K562 (cell line): ENCODE measurements at regions not wholly inside any gene's neighbourhood (a gene's known extent, or its start where the extent isn't known, plus 50 kb on each side); places are given as distances from the start of the nearest gene placed in this dataset.

Source experiments
- ATAC-seq: fragments of 200-7000 bp; cut with Tn5 transposase; 3 replicates; pipeline ENCODE4 v1.9.1; 2020; ENCODE audit warnings: moderate library complexity
- BruUV-seq: library from RNA; stranded (reverse); fragments of 400-500 nt; replicated peaks from 2 replicates; lab custom pipeline; 2021; lab: Mats Ljungman, UMichigan
- CTCF ChIA-PET: fragments of 300-600 bp; formaldehyde crosslinking; extraction: SDS; loops from one replicate; lab custom pipeline; 2021; ENCODE audit warnings: low intra/inter-chr PET ratio; lab: Yijun Ruan, JAX
- POLR2A ChIA-PET: fragments of 300-600, 350-650 bp; sonication (Branson Sonifier 250); formaldehyde crosslinking; extraction: SDS; loops from one replicate; lab custom pipeline; 2021; ENCODE audit warnings: antibody characterized with exemption, inconsistent platforms; lab: Yijun Ruan, JAX
- DNase-seq, 4 experiments: peaks; one replicate each; pipeline versions ENCODE4 v3.0.0 to v3.0.0-alpha.2; 2011 to 2018; ENCODE audit warnings: low spot score in 3 of 4, mixed read lengths in 3 of 4; ENCODE audit errors: extremely low read depth in 1 of 4
- FAIRE-seq: peaks from 2 replicates; lab custom pipeline; 2011; peaks lifted over from hg19 to GRCh38; lab: Jason Lieb, UNC
- H2AFZ ChIP-seq: 2 replicates; pipeline ENCODE4 v1.6.0; 2011; ENCODE audit warnings: low read depth, low read length, control low read depth, inconsistent platforms
- H3K27ac ChIP-seq: fragments of 200-600 bp; 3 replicates; pipeline ENCODE4 v1.8.0; 2011; ENCODE audit warnings: low read depth, mild to moderate bottlenecking, control low read depth, inconsistent platforms, low read length, moderate library complexity, mixed read lengths; ENCODE audit errors: extremely low read depth
- H3K27me3 ChIP-seq, 2 experiments: fragments of 300-600 bp in 1 of 2; 2 replicates in 1 of 2; 3 replicates in 1 of 2; pipeline versions ENCODE4 v1.6.0 to v1.8.0; 2011; ENCODE audit warnings: inconsistent platforms in 2 of 2, low read length in 2 of 2, mild to moderate bottlenecking in 1 of 2, mixed read lengths in 1 of 2, moderate library complexity in 1 of 2; ENCODE audit not compliant: control insufficient read depth in 2 of 2, insufficient read depth in 2 of 2
- H3K36me3 ChIP-seq: fragments of 300-600 bp; 3 replicates; pipeline ENCODE4 v1.8.0; 2011; ENCODE audit warnings: mild to moderate bottlenecking, low read length, inconsistent platforms; ENCODE audit not compliant: control insufficient read depth, insufficient read depth
- H3K4me1 ChIP-seq, 2 experiments: fragments of 200-600 bp in 1 of 2; replicated peaks in 1 of 2; 2 replicates in 1 of 2; 3 replicates in 1 of 2; pipeline versions ENCODE4 v1.5.1 to v1.8.0; 2011; ENCODE audit warnings: inconsistent platforms in 2 of 2, low read length in 2 of 2, mild to moderate bottlenecking in 1 of 2, mixed read lengths in 1 of 2, moderate library complexity in 1 of 2; ENCODE audit not compliant: control insufficient read depth in 2 of 2, insufficient read depth in 2 of 2
- H3K4me2 ChIP-seq: 2 replicates; pipeline ENCODE4 v1.6.1; 2011; ENCODE audit warnings: low read length, control low read depth, inconsistent platforms, mixed read lengths; ENCODE audit not compliant: insufficient read depth
- H3K4me3 ChIP-seq: fragments of 200-600 bp; sonication (generic), shearing (Covaris generic); 2 replicates; pipeline ENCODE4 v1.5.1; 2016; ENCODE audit warnings: control low read depth, inconsistent platforms
- H3K79me2 ChIP-seq: fragments of 200-600 bp; 3 replicates; pipeline ENCODE4 v1.8.0; 2011; ENCODE audit warnings: low read length, inconsistent platforms; ENCODE audit not compliant: control insufficient read depth, insufficient read depth
- H3K9ac ChIP-seq, 2 experiments: 2 replicates each; pipeline versions ENCODE4 v1.6.0 to v1.6.1; 2011; ENCODE audit warnings: low read depth in 2 of 2, low read length in 2 of 2, control low read depth in 1 of 2, inconsistent platforms in 1 of 2, mild to moderate bottlenecking in 1 of 2, mixed read lengths in 1 of 2; ENCODE audit not compliant: insufficient read depth in 1 of 2
- H3K9me1 ChIP-seq: one replicate; pipeline ENCODE4 v1.6.0; 2011; ENCODE audit warnings: inconsistent platforms, mild to moderate bottlenecking, low read length, moderate library complexity; ENCODE audit not compliant: control insufficient read depth, insufficient read depth
- H3K9me3 ChIP-seq: replicated peaks from 2 replicates; pipeline ENCODE4 v1.5.1; 2011; ENCODE audit warnings: low read depth, low read length, inconsistent platforms; ENCODE audit not compliant: control insufficient read depth, insufficient read depth
- H4K20me1 ChIP-seq: replicated peaks from 2 replicates; pipeline ENCODE4 v1.6.1; 2011; ENCODE audit warnings: low read length, inconsistent platforms, mixed read lengths; ENCODE audit not compliant: control insufficient read depth, insufficient read depth
- DDX20 ChIP-seq: fragments of 450-650 bp; IDR thresholded peaks from 2 replicates; pipeline ENCODE4 v1.6.1; 2016; ENCODE audit warnings: missing genetic modification characterization, low read depth, mild to moderate bottlenecking, missing compliant biosample characterization, moderate library complexity
- ELF4 ChIP-seq: fragments of 450-650 bp; formaldehyde crosslinking; IDR thresholded peaks from 2 replicates; pipeline ENCODE4 v1.4.0; 2022; ENCODE audit warnings: missing genetic modification characterization
- HDGF ChIP-seq: fragments of 450-650 bp; IDR thresholded peaks from 2 replicates; pipeline ENCODE4 v1.6.1; 2016
- ZC3H11A ChIP-seq: IDR thresholded peaks from 2 replicates; pipeline ENCODE4 v1.6.1; 2012; ENCODE audit warnings: low read depth, low read length, improper control_type of control experiment
- ZNF174 ChIP-seq: fragments of 250-450 bp; sonication (Bioruptor Pico); IDR thresholded peaks from 2 replicates; pipeline ENCODE4 v1.4.0; 2020; ENCODE audit warnings: mild to moderate bottlenecking
- ZSCAN32 ChIP-seq: fragments of 450-650 bp; formaldehyde crosslinking; IDR thresholded peaks from 2 replicates; pipeline ENCODE4 v1.4.0; 2020; ENCODE audit warnings: mild to moderate bottlenecking, moderate library complexity
- WGBS: fragments of 100-300 bp; shearing (Covaris generic); methylation state at CpG from one replicate; pipeline ENCODE4 v1.1.6; 2016; ENCODE audit warnings: low coverage, mixed read lengths; ENCODE audit not compliant: insufficient coverage; ENCODE audit errors: missing lambda C conversion rate; 5-methylcytosine and 5-hydroxymethylcytosine counted together
- in situ Hi-C: fragments of 300-500 bp; cut with MboI; formaldehyde crosslinking; loops from 4 replicates; pipeline ENCODE4 v1.15.0; 2018; ENCODE audit warnings: inconsistent platforms, mixed read lengths
- intact Hi-C: fragments of 100-400 bp; cut with micrococcal nuclease; formaldehyde crosslinking; loops from 2 replicates; pipeline ENCODE4 v1.14.2; 2022
- TF ChIP-seq, protein P1 (sequence below), 2 experiments: fragments of 450-650 bp; IDR thresholded peaks; 2 replicates each; pipeline ENCODE4 v1.6.1; 2016

DNA sequence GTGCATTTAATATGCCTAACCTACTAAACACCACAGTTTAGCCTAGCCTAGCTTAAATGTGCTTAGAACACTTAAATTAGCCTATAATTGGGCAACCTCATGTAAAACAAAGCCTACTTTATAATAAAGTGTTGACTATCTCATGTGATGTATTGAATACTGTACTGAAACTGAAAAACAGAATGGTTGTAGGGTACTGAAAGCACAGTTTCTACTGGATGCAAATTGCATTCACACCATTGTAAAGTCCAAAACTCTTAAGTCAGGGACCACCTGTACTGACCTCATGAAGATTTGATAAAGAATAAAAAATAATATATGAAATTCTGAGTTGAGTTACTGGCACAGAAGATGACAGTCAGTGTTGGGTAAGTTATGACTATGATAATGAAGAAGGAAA is 625.4 kb upstream of the SOX9 start:
- CTCF ChIA-PET, result no interaction called here
- no peaks in the 10 kb centered on the region for H3K9me1 ChIP-seq
- no peaks in the 10 kb centered on the region for H3K36me3 ChIP-seq
- in situ Hi-C loops (no loop called here), intact Hi-C loops (no loop called here)
- DNase-seq, result no peak
- TF ChIP-seq ZNF174 (no peak), ZC3H11A (no peak), ELF4 (CRISPR knock-in tag) (no peak)
- TF ChIP-seq, protein P1, sequence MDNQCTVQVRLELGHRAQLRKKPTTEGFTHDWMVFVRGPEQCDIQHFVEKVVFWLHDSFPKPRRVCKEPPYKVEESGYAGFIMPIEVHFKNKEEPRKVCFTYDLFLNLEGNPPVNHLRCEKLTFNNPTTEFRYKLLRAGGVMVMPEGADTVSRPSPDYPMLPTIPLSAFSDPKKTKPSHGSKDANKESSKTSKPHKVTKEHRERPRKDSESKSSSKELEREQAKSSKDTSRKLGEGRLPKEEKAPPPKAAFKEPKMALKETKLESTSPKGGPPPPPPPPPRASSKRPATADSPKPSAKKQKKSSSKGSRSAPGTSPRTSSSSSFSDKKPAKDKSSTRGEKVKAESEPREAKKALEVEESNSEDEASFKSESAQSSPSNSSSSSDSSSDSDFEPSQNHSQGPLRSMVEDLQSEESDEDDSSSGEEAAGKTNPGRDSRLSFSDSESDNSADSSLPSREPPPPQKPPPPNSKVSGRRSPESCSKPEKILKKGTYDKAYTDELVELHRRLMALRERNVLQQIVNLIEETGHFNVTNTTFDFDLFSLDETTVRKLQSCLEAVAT (IDR thresholded peaks at IDR 0.05), result no peak
- POLR2A ChIA-PET, result no interaction called here
- no peak for FAIRE-seq
- no peak overlapping the region for H2AFZ ChIP-seq
- H3K9ac ChIP-seq, result no peak overlapping the region
- no peaks in the 10 kb centered on the region for H3K27me3 ChIP-seq
- H3K4me1 ChIP-seq, result no peaks in the 10 kb centered on the region
- H3K79me2 ChIP-seq, result no peaks in the 10 kb centered on the region
- no peaks in the 10 kb centered on the region for H4K20me1 ChIP-seq
- no peak overlapping the region for H3K4me3 ChIP-seq
- no peaks in the 10 kb centered on the region; the same call in 1 of the 2 replicates for H3K9me3 ChIP-seq
- no TSS peak for BruUV-seq
- no peak overlapping the region for H3K27ac ChIP-seq
- ATAC-seq, result no peak
- no peak overlapping the region for H3K4me2 ChIP-seq

DNA sequence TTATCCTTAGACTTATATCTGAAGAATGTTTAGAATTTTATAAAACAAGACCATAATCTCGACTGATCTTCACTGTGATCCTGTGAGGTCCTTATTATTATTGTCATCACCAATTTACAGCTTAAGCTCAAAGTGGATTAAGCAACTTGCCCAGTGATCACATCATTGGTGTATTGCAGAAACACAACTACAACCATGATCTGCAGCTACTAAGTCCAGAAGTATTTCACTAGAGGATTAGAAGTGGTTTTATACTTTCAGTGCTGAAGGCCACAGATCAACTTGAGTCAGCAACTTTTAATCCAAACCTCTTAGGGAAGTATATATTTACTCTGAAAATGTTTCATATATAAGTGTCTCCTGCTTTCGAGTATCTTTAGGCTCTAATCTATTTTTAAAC is 624.3 kb upstream of the SOX9 start:
- H3K9me3 ChIP-seq, result no peaks in the 10 kb centered on the region; the same call in 1 of the 2 replicates
- no peak overlapping the region for H3K4me2 ChIP-seq
- BruUV-seq, result no TSS peak
- in situ Hi-C loops (no loop called here), intact Hi-C loops (no loop called here)
- H4K20me1 ChIP-seq, result no peaks in the 10 kb centered on the region
- 0% methylated on average over 2 of the region's 2 CpGs for WGBS
- H3K27me3 ChIP-seq, result no peaks in the 10 kb centered on the region
- DNase-seq (no peak), FAIRE-seq (no peak), ATAC-seq (no peak)
- H3K9me1 ChIP-seq, result no peaks in the 10 kb centered on the region
- no peaks in the 10 kb centered on the region for H3K36me3 ChIP-seq
- no peak overlapping the region for H3K9ac ChIP-seq
- H3K4me3 ChIP-seq, result no peak overlapping the region
- ChIA-PET CTCF (no interaction called here), POLR2A (no interaction called here)
- no peaks in the 10 kb centered on the region for H3K4me1 ChIP-seq
- H2AFZ ChIP-seq, result no peak overlapping the region
- TF ChIP-seq HDGF, result no peak
- no peak for TF ChIP-seq DDX20 (tag)
- no peak for TF ChIP-seq ZSCAN32 (CRISPR knock-in tag)
- H3K79me2 ChIP-seq, result no peaks in the 10 kb centered on the region
- H3K27ac ChIP-seq, result no peak overlapping the region
